ENCODE measurements at regions not wholly inside any gene's neighbourhood (a gene's known extent, or its start where the extent isn't known, plus 50 kb on each side); places are given as distances from the start of the nearest gene placed in this dataset.
A peak's percentile ranks its signal among the peaks of the same experiment; 100 is the strongest.

GRCh38 chr4:167550021-167550420 lies 315.7 kb upstream of the SPOCK3 start:
- no peak for DNase-seq
- TF ChIP-seq GATA1 (IDR thresholded peaks at IDR 0.05; ENCODE audit: low read depth, low read length) (no peak), POLR2A (IDR thresholded peaks at IDR 0.05; ENCODE audit: low read length) (no peak)

- DNase-seq = no peak
- TF ChIP-seq POLR2A (IDR thresholded peaks at IDR 0.05; ENCODE audit: low read length) (no peak), GATA1 (IDR thresholded peaks at IDR 0.05; ENCODE audit: low read depth, low read length) (no peak)
These were observed 321.2 kb upstream of the SPOCK3 start for GRCh38 chr4:167555338-167556022.

- TF ChIP-seq POLR2A (IDR thresholded peaks at IDR 0.05; ENCODE audit: low read length) (no peak), GATA1 (IDR thresholded peaks at IDR 0.05; ENCODE audit: low read depth, low read length) (no peak)
- DNase-seq = peak; percentile 2
These were observed 344.6 kb upstream of the SPOCK3 start for GRCh38 chr4:167578906-167579305.

- no peak for DNase-seq
- TF ChIP-seq GATA1 (IDR thresholded peaks at IDR 0.05; ENCODE audit: low read depth, low read length) (no peak), POLR2A (IDR thresholded peaks at IDR 0.05; ENCODE audit: low read length) (no peak)
These were observed 347.2 kb upstream of the SPOCK3 start for GRCh38 chr4:167581449-167581965.

- peak in 1 of 2 experiments; percentile 5 for DNase-seq
- no peak for TF ChIP-seq POLR2A (IDR thresholded peaks at IDR 0.05; ENCODE audit: low read length)
- TF ChIP-seq GATA1 (IDR thresholded peaks at IDR 0.05; ENCODE audit: low read depth, low read length) = no peak
These were observed 353.1 kb upstream of the SPOCK3 start for GRCh38 chr4:167587361-167587760.

- peak in 1 of 2 experiments; percentile 7 for DNase-seq
- TF ChIP-seq GATA1 (IDR thresholded peaks at IDR 0.05; ENCODE audit: low read depth, low read length) (no peak), POLR2A (IDR thresholded peaks at IDR 0.05; ENCODE audit: low read length) (no peak)
These were observed 361.6 kb upstream of the SPOCK3 start for GRCh38 chr4:167595898-167596297.

GRCh38 chr4:167602157-167602556 lies 367.9 kb upstream of the SPOCK3 start:
- no peak for DNase-seq
- TF ChIP-seq GATA1 (IDR thresholded peaks at IDR 0.05; ENCODE audit: low read depth, low read length) = no peak
- no peak for TF ChIP-seq POLR2A (IDR thresholded peaks at IDR 0.05; ENCODE audit: low read length)

- DNase-seq = no peak
These were observed 372.3 kb upstream of the SPOCK3 start for GRCh38 chr4:167606551-167606950.

GRCh38 chr4:167613381-167613780 lies 379.1 kb upstream of the SPOCK3 start:
- no peak for DNase-seq
- TF ChIP-seq POLR2A (IDR thresholded peaks at IDR 0.05; ENCODE audit: low read length) = no peak
- no peak for TF ChIP-seq GATA1 (IDR thresholded peaks at IDR 0.05; ENCODE audit: low read depth, low read length)

More at GRCh38 chr4:167606551-167606950, 372.3 kb upstream of the SPOCK3 start:
- TF ChIP-seq GATA1 (IDR thresholded peaks at IDR 0.05; ENCODE audit: low read depth, low read length) = no peak
- TF ChIP-seq POLR2A (IDR thresholded peaks at IDR 0.05; ENCODE audit: low read length) = no peak

- no peak for DNase-seq
- TF ChIP-seq POLR2A (IDR thresholded peaks at IDR 0.05; ENCODE audit: low read length) = no peak
- no peak for TF ChIP-seq GATA1 (IDR thresholded peaks at IDR 0.05; ENCODE audit: low read depth, low read length)
These were observed 380.6 kb upstream of the SPOCK3 start for GRCh38 chr4:167614866-167615265.

- no peak for DNase-seq
- no peak for TF ChIP-seq POLR2A (IDR thresholded peaks at IDR 0.05; ENCODE audit: low read length)
- TF ChIP-seq GATA1 (IDR thresholded peaks at IDR 0.05; ENCODE audit: low read depth, low read length) = no peak
These were observed 382.2 kb upstream of the SPOCK3 start for GRCh38 chr4:167616476-167616875.

- peak; percentile 36 to 60 for DNase-seq
These were observed 388.4 kb upstream of the SPOCK3 start for GRCh38 chr4:167622481-167623240.

GRCh38 chr4:167623241-167623572 lies 388.9 kb upstream of the SPOCK3 start:
- DNase-seq = no peak
- TF ChIP-seq POLR2A (IDR thresholded peaks at IDR 0.05; ENCODE audit: low read length) (no peak), GATA1 (IDR thresholded peaks at IDR 0.05; ENCODE audit: low read depth, low read length) (no peak)

More at GRCh38 chr4:167622481-167623240, 388.4 kb upstream of the SPOCK3 start:
- no peak for TF ChIP-seq POLR2A (IDR thresholded peaks at IDR 0.05; ENCODE audit: low read length)
- no peak for TF ChIP-seq GATA1 (IDR thresholded peaks at IDR 0.05; ENCODE audit: low read depth, low read length)

GRCh38 chr4:167629272-167629671 lies 395.0 kb upstream of the SPOCK3 start:
- TF ChIP-seq POLR2A (IDR thresholded peaks at IDR 0.05; ENCODE audit: low read length) (no peak), GATA1 (IDR thresholded peaks at IDR 0.05; ENCODE audit: low read depth, low read length) (no peak)
- no peak for DNase-seq

All from erythroblast (primary cell).